H9 (cell line): ENCODE measurements at regions not wholly inside any gene's neighbourhood (a gene's known extent, or its start where the extent isn't known, plus 50 kb on each side); places are given as distances from the start of the nearest gene placed in this dataset.

Experiments
- DNase-seq: peaks from one replicate; pipeline ENCODE4 v3.0.0-alpha.2; 2017
- H2AFZ ChIP-seq: one replicate; pipeline ENCODE4 v1.6.1; 2013; ENCODE audit warnings: mild to moderate bottlenecking, low read length, control low read depth, moderate library complexity
- H2AK5ac ChIP-seq: 2 replicates; pipeline ENCODE4 v1.6.1; 2013; ENCODE audit warnings: low read length, control low read depth, mixed read lengths; ENCODE audit not compliant: insufficient read length
- H2BK120ac ChIP-seq: one replicate; pipeline ENCODE4 v1.6.1; 2013; ENCODE audit warnings: low read depth, mild to moderate bottlenecking, low read length, control low read depth, inconsistent platforms; ENCODE audit not compliant: poor library complexity, severe bottlenecking
- H2BK12ac ChIP-seq: 2 replicates; pipeline ENCODE4 v1.6.1; 2013; ENCODE audit warnings: low read length, control low read depth, mixed read lengths, low read depth; ENCODE audit not compliant: insufficient read length
- H2BK15ac ChIP-seq: 2 replicates; pipeline ENCODE4 v1.6.1; 2013; ENCODE audit warnings: low read depth, low read length, control low read depth
- H2BK20ac ChIP-seq: one replicate; pipeline ENCODE4 v1.6.1; 2013; ENCODE audit warnings: low read depth, mild to moderate bottlenecking, low read length, control low read depth, inconsistent platforms; ENCODE audit not compliant: poor library complexity, severe bottlenecking
- H2BK5ac ChIP-seq: 2 replicates; pipeline ENCODE4 v1.6.1; 2013; ENCODE audit warnings: low read length, control low read depth, mixed read lengths; ENCODE audit not compliant: insufficient read length
- H3K14ac ChIP-seq: 2 replicates; pipeline ENCODE4 v1.6.1; 2013; ENCODE audit warnings: low read length, control low read depth; ENCODE audit not compliant: insufficient read depth
- H3K18ac ChIP-seq: 2 replicates; pipeline ENCODE4 v1.6.1; 2013; ENCODE audit warnings: low read depth, mild to moderate bottlenecking, mixed read lengths, low read length, control low read depth; ENCODE audit not compliant: insufficient read length
- H3K23ac ChIP-seq: 2 replicates; pipeline ENCODE4 v1.6.1; 2013; ENCODE audit warnings: low read length, control low read depth, mixed read lengths, low read depth; ENCODE audit not compliant: insufficient read length
- H3K23me2 ChIP-seq: 2 replicates; pipeline ENCODE4 v1.6.1; 2013; ENCODE audit warnings: low read depth, mild to moderate bottlenecking, mixed read lengths, low read length, control low read depth; ENCODE audit not compliant: insufficient read length, poor library complexity, severe bottlenecking
- H3K27ac ChIP-seq: 2 replicates; pipeline ENCODE4 v1.5.1; 2013; ENCODE audit warnings: low read length, control low read depth, mixed read lengths, low read depth; ENCODE audit not compliant: insufficient read length
- H3K27me3 ChIP-seq: 2 replicates; pipeline ENCODE4 v1.6.1; 2013; ENCODE audit warnings: low read length, control low read depth, inconsistent platforms; ENCODE audit not compliant: insufficient read depth
- H3K4ac ChIP-seq: 2 replicates; pipeline ENCODE4 v1.6.1; 2013; ENCODE audit warnings: low read depth, mild to moderate bottlenecking, control low read depth, inconsistent platforms, low read length, moderate library complexity
- H3K4me1 ChIP-seq: 2 replicates; pipeline ENCODE4 v1.6.1; 2013; ENCODE audit warnings: low read length, control low read depth, inconsistent platforms; ENCODE audit not compliant: insufficient read depth
- H3K4me2 ChIP-seq: 2 replicates; pipeline ENCODE4 v1.6.1; 2013; ENCODE audit warnings: low read length, control low read depth, mixed read lengths; ENCODE audit not compliant: insufficient read length, insufficient read depth
- H3K56ac ChIP-seq: 2 replicates; pipeline ENCODE4 v1.6.1; 2013; ENCODE audit warnings: low read depth, mild to moderate bottlenecking, mixed read lengths, low read length, control low read depth; ENCODE audit not compliant: insufficient read length
- H3K79me1 ChIP-seq: 2 replicates; pipeline ENCODE4 v1.6.1; 2013; ENCODE audit warnings: low read depth, mild to moderate bottlenecking, moderate library complexity, low read length, control low read depth, inconsistent platforms; ENCODE audit not compliant: insufficient read depth, poor library complexity, severe bottlenecking
- H3K79me2 ChIP-seq: 2 replicates; pipeline ENCODE4 v1.6.1; 2013; ENCODE audit warnings: low read length, control low read depth, inconsistent platforms; ENCODE audit not compliant: insufficient read depth
- H3K9ac ChIP-seq: 2 replicates; pipeline ENCODE4 v1.6.1; 2013; ENCODE audit warnings: low read length, control low read depth, mixed read lengths; ENCODE audit not compliant: insufficient read length; ENCODE audit errors: extremely low read depth
- H3K9me3 ChIP-seq: one replicate; pipeline ENCODE4 v1.6.1; 2013; ENCODE audit warnings: low read depth, low read length, inconsistent platforms; ENCODE audit not compliant: control insufficient read depth
- H3T11ph ChIP-seq: one replicate; pipeline ENCODE4 v1.6.1; 2013; ENCODE audit warnings: mild to moderate bottlenecking, low read length, control low read depth, inconsistent platforms
- H4K20me1 ChIP-seq: one replicate; pipeline ENCODE4 v1.6.1; 2013; ENCODE audit not compliant: control insufficient read depth, insufficient read length, insufficient read depth
- H4K5ac ChIP-seq: 2 replicates; pipeline ENCODE4 v1.6.1; 2013; ENCODE audit warnings: low read depth, mild to moderate bottlenecking, mixed read lengths, low read length, control low read depth; ENCODE audit not compliant: insufficient read length
- H4K8ac ChIP-seq: replicated peaks from 2 replicates; pipeline ENCODE4 v1.6.1; 2013; ENCODE audit warnings: low read length, control low read depth, mixed read lengths, low read depth; ENCODE audit not compliant: insufficient read length
- H4K91ac ChIP-seq: 2 replicates; pipeline ENCODE4 v1.6.1; 2013; ENCODE audit warnings: low read depth, mild to moderate bottlenecking, moderate library complexity, mixed read lengths, low read length, control low read depth; ENCODE audit not compliant: insufficient read length
- H3K27ac Mint-ChIP-seq, 3 experiments: 2 replicates in 2 of 3; 3 replicates in 1 of 3; pipeline ENCODE4 v1.8.0; 2020 to 2021; ENCODE audit warnings: mixed read lengths in 3 of 3, mild to moderate bottlenecking in 1 of 3, moderate library complexity in 1 of 3
- H3K27me3 Mint-ChIP-seq: 2 replicates; pipeline ENCODE4 v1.8.0; 2021; ENCODE audit warnings: low read depth, mild to moderate bottlenecking, moderate library complexity, mixed read lengths
- H3K36me3 Mint-ChIP-seq, 3 experiments: 2 replicates in 2 of 3; 3 replicates in 1 of 3; pipeline ENCODE4 v1.8.0; 2020 to 2021; ENCODE audit warnings: low read depth in 3 of 3, mixed read lengths in 3 of 3; ENCODE audit not compliant: insufficient read depth in 1 of 3
- H3K4me1 Mint-ChIP-seq, 2 experiments: 2 replicates each; pipeline ENCODE4 v1.8.0; 2020; ENCODE audit warnings: mixed read lengths in 2 of 2
- H3K4me3 Mint-ChIP-seq, 2 experiments: 2 replicates in 1 of 2; 3 replicates in 1 of 2; pipeline ENCODE4 v1.8.0; 2020 to 2021; ENCODE audit warnings: mild to moderate bottlenecking in 2 of 2, mixed read lengths in 2 of 2, moderate library complexity in 1 of 2
- H3K9me3 Mint-ChIP-seq, 2 experiments: 2 replicates in 1 of 2; 3 replicates in 1 of 2; pipeline ENCODE4 v1.8.0; 2020; ENCODE audit warnings: mild to moderate bottlenecking in 2 of 2, mixed read lengths in 2 of 2, moderate library complexity in 1 of 2
- WGBS: extraction: QIAGEN DNeasy Blood & Tissue Kit; methylation state at CpG from one replicate; pipeline ENCODE4 v1.1.7; 2013; ENCODE audit warnings: missing lambda C conversion rate, low lambda C conversion rate, mixed read lengths; ENCODE audit not compliant: insufficient read length; ENCODE audit errors: extremely low coverage; 5-methylcytosine and 5-hydroxymethylcytosine counted together
- TF ChIP-seq, protein P1 (sequence below): fragments of 200-600 bp; sonication (generic); conservative IDR thresholded peaks from 3 replicates; pipeline ENCODE4 v1.8.0; 2021; ENCODE audit warnings: antibody characterized with exemption, mild to moderate bottlenecking

GRCh38 chr14:65916055-65916454 lies 503.5 kb downstream of the FUT8 start:
- Histone ChIP-seq H4K91ac (no peak overlapping the region), H3K4me2 (no peak overlapping the region), H2BK12ac (no peak overlapping the region), H2BK5ac (no peak overlapping the region), H3K9ac (no peak overlapping the region), H3K4ac (no peak overlapping the region), H3K27me3 (no peaks in the 10 kb centered on the region), H2BK15ac (no peak overlapping the region), H2BK20ac (no peak overlapping the region), H3K4me1 (no peaks in the 10 kb centered on the region), H3K79me1 (no peaks in the 10 kb centered on the region), H2AK5ac (no peak overlapping the region), H3K23me2 (no peaks in the 10 kb centered on the region), H3K18ac (no peak overlapping the region), H3K56ac (no peak overlapping the region), H3K79me2 (no peaks in the 10 kb centered on the region), H3K9me3 (no peaks in the 10 kb centered on the region), H4K8ac (no peak overlapping the region), H4K20me1 (no peaks in the 10 kb centered on the region), H4K5ac (no peak overlapping the region), H2BK120ac (no peak overlapping the region), H2AFZ (no peak overlapping the region), H3K27ac (no peak overlapping the region), H3K14ac (no peak overlapping the region), H3T11ph (no peak overlapping the region), H3K23ac (no peak overlapping the region)
- Mint-ChIP-seq H3K36me3 (no peaks in the 10 kb centered on the region), H3K27ac (no peak overlapping the region), H3K4me1 (peaks cover 25 to 28% of the 10 kb centered on the region in 2 experiments), H3K4me3 (no peak overlapping the region), H3K27me3 (no peaks in the 10 kb centered on the region; the same call in 1 of the 2 replicates), H3K9me3 (no peaks in the 10 kb centered on the region)
- no CpG with 5 or more reads among the region's 2 CpGs for WGBS
- DNase-seq, result no peak
- TF ChIP-seq, protein P1, sequence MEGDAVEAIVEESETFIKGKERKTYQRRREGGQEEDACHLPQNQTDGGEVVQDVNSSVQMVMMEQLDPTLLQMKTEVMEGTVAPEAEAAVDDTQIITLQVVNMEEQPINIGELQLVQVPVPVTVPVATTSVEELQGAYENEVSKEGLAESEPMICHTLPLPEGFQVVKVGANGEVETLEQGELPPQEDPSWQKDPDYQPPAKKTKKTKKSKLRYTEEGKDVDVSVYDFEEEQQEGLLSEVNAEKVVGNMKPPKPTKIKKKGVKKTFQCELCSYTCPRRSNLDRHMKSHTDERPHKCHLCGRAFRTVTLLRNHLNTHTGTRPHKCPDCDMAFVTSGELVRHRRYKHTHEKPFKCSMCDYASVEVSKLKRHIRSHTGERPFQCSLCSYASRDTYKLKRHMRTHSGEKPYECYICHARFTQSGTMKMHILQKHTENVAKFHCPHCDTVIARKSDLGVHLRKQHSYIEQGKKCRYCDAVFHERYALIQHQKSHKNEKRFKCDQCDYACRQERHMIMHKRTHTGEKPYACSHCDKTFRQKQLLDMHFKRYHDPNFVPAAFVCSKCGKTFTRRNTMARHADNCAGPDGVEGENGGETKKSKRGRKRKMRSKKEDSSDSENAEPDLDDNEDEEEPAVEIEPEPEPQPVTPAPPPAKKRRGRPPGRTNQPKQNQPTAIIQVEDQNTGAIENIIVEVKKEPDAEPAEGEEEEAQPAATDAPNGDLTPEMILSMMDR, result no peak
